ENCODE measurements at regions not wholly inside any gene's neighbourhood (a gene's known extent, or its start where the extent isn't known, plus 50 kb on each side); places are given as distances from the start of the nearest gene placed in this dataset.

- POLR2A ChIA-PET = interaction anchor here (1.2 kb wide), 1 partner anchor 64 kb away, joined by 7 read pairs; the partner anchor contains the start of gene MPP7
- WGBS (ENCODE audit: low lambda C conversion rate) = 92% methylated on average over 7 of the region's 7 CpGs
- peaks cover 61% of the 10 kb centered on the region for H3K4me1 ChIP-seq (ENCODE audit: insufficient read depth, low read length)
These were observed 64.1 kb upstream of the MPP7 start for GRCh38 chr10:28366994-28367393.

DNA sequence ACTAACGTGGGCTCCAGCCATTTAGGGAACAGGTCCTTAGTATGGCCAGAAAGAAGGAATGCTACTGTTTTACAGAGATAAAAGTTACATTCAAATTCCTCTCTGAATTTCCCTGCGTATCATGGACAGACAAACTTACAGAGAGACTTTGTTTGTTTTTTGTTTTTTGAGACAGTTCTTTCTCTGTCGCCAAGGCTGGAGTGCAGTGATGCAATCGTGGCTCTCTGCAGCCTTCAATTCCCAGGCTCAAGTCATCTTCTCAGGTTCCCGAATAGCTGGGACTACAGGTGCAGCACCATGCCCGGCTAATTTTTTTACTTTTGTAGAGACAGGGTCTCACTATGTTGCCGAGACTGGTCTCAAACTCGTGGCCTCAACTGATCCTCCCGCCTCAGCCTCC is 64.5 kb upstream of the MPP7 start:
- 64% methylated on average over 9 of the region's 9 CpGs for WGBS (ENCODE audit: low lambda C conversion rate)
- Histone ChIP-seq H3K9me3 (ENCODE audit: low read length) (no peaks in the 10 kb centered on the region), H3K4me2 (ENCODE audit: low read depth, low read length) (no peak overlapping the region), H3K79me2 (ENCODE audit: insufficient read depth, low read length) (no peaks in the 10 kb centered on the region), H4K20me1 (ENCODE audit: insufficient read depth, low read length) (no peaks in the 10 kb centered on the region), H3K27me3 (ENCODE audit: control insufficient read depth in 1 of 2, insufficient read depth in 2 of 2, low read length in 2 of 2) (no peaks in the 10 kb centered on the region), H3K9ac (ENCODE audit: insufficient read depth, low read depth, low read length) (no peak overlapping the region), H3K4me1 (ENCODE audit: insufficient read depth, low read length) (peaks cover 58% of the 10 kb centered on the region), H3K4me3 (replicated peaks in 1 of 3; ENCODE audit: insufficient read depth in 1 of 3, low read depth in 2 of 3, low read length in 3 of 3) (no peak overlapping the region), H2AFZ (ENCODE audit: low read length) (no peak overlapping the region), H3K36me3 (replicated peaks in 1 of 2; ENCODE audit: control insufficient read depth in 1 of 2, insufficient read depth in 2 of 2, low read length in 2 of 2) (no peaks in the 10 kb centered on the region), H3K27ac (ENCODE audit: extremely low read length, insufficient read depth, low read length) (peak overlapping the region; percentile 39)
- in situ Hi-C loops (cut with HindIII; ENCODE audit: extremely low pct_ligation_motif_present, low pct_unique_long_range_greater_than_20kb) (loop anchor here (10.0 kb wide), 1 partner anchor 63 kb away; the partner anchor contains the start of gene MPP7), intact Hi-C loops (cut with micrococcal nuclease; ENCODE audit: unreplicated experiment) (loop anchor here (2.0 kb wide), 1 partner anchor 13 kb away; no protein-coding TSS in a partner anchor)
- CTCF ChIA-PET (ENCODE audit: low intra/inter-chr PET ratio, low total read pairs) = no interaction called here
- no TSS peak for BruUV-seq (replicated peaks)
- DNase-seq (ENCODE audit: low spot score) (no peak), FAIRE-seq (no peak), ATAC-seq (no peak)
- POLR2A ChIA-PET = no interaction called here
- TF ChIP-seq CEBPG (CRISPR knock-in tag; IDR thresholded peaks at IDR 0.05) (peak; percentile 81), GATAD2A (CRISPR knock-in tag; IDR thresholded peaks at IDR 0.05) (0 out of 2 replicates have a peak, but pooled peaks have one; percentile 18), ZNF770 (CRISPR knock-in tag; IDR thresholded peaks at IDR 0.05) (peak; percentile 76), POLR2A (IDR thresholded peaks at IDR 0.05; ENCODE audit: insufficient read depth in 1 of 2, low read depth in 2 of 2, low read length in 2 of 2) (no peak), CEBPB (IDR thresholded peaks at IDR 0.05; ENCODE audit: borderline replicate concordance, low read depth, low read length) (peak; percentile 75), ZNF7 (CRISPR knock-in tag; IDR thresholded peaks at IDR 0.05) (no peak)
- TF ChIP-seq, protein P1, sequence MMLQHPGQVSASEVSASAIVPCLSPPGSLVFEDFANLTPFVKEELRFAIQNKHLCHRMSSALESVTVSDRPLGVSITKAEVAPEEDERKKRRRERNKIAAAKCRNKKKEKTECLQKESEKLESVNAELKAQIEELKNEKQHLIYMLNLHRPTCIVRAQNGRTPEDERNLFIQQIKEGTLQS (CRISPR knock-in tag; IDR thresholded peaks at IDR 0.05) = 0 out of 2 replicates have a peak, but pooled peaks have one; percentile 24

More at GRCh38 chr10:28366994-28367393, 64.1 kb upstream of the MPP7 start:
- FAIRE-seq (no peak), DNase-seq (ENCODE audit: low spot score) (no peak), ATAC-seq (no peak)
- H4K20me1 ChIP-seq (ENCODE audit: insufficient read depth, low read length) = no peaks in the 10 kb centered on the region
- intact Hi-C loops (cut with micrococcal nuclease; ENCODE audit: unreplicated experiment) = loop anchor here (2.0 kb wide), 1 partner anchor 14 kb away; no protein-coding TSS in a partner anchor
- no peak overlapping the region for H3K4me2 ChIP-seq (ENCODE audit: low read depth, low read length)
- no peak for TF ChIP-seq ZFP62 (CRISPR knock-in tag; IDR thresholded peaks at IDR 0.05)
- no peak for TF ChIP-seq ZBTB39 (CRISPR knock-in tag; IDR thresholded peaks at IDR 0.05)
- no peak for TF ChIP-seq GTF2F1 (IDR thresholded peaks at IDR 0.05; ENCODE audit: low read length)
- TF ChIP-seq RXRA (CRISPR knock-in tag; IDR thresholded peaks at IDR 0.05) = no peak
- H3K27ac ChIP-seq (ENCODE audit: extremely low read length, insufficient read depth, low read length) = peak overlapping the region; percentile 39
- H3K36me3 ChIP-seq (replicated peaks in 1 of 2; ENCODE audit: control insufficient read depth in 1 of 2, insufficient read depth in 2 of 2, low read length in 2 of 2) = no peaks in the 10 kb centered on the region
- no peak overlapping the region for H3K9ac ChIP-seq (ENCODE audit: insufficient read depth, low read depth, low read length)
- H3K27me3 ChIP-seq (ENCODE audit: control insufficient read depth in 1 of 2, insufficient read depth in 2 of 2, low read length in 2 of 2) = no peaks in the 10 kb centered on the region
- peak overlapping the region; percentile 27 for H2AFZ ChIP-seq (ENCODE audit: low read length)
- no TSS peak for BruUV-seq (replicated peaks)
- H3K79me2 ChIP-seq (ENCODE audit: insufficient read depth, low read length) = no peaks in the 10 kb centered on the region
- no peak overlapping the region for H3K4me3 ChIP-seq (replicated peaks in 1 of 3; ENCODE audit: insufficient read depth in 1 of 3, low read depth in 2 of 3, low read length in 3 of 3)
- H3K9me3 ChIP-seq (ENCODE audit: low read length) = no peaks in the 10 kb centered on the region
- in situ Hi-C loops (cut with HindIII; ENCODE audit: extremely low pct_ligation_motif_present, low pct_unique_long_range_greater_than_20kb) = loop anchor here (10.0 kb wide), 1 partner anchor 62 kb away; the partner anchor contains the start of gene MPP7
- CTCF ChIA-PET (ENCODE audit: low intra/inter-chr PET ratio, low total read pairs) = no interaction called here

Data from HepG2 (cell line).